Stimulated activated CD4-positive, alpha-beta T cell treated with anti-CD3 and anti-CD28 coated beads, Interleukin-12 subunit alpha, Interleukin-12 subunit beta, amount 100 ng/mL, for 24 hours (primary cell): ENCODE measurements at regions not wholly inside any gene's neighbourhood (a gene's known extent, or its start where the extent isn't known, plus 50 kb on each side); places are given as distances from the start of the nearest gene placed in this dataset.
"Not testable (repeated sequence)": the region's sequence is repeated elsewhere in the genome, so short reads cannot be mapped to it uniquely, and the experiment has no call there.

Experiments used
- DNase-seq, 2 experiments: peaks; one replicate each; pipeline ENCODE4 v3.0.0-alpha.2; 2020; ENCODE audit warnings: low read depth in 2 of 2

GRCh38 chr5:67771221-67771620 lies 444.3 kb upstream of the PIK3R1 start:
- no peak for DNase-seq

- DNase-seq: no peak
Measured at GRCh38 chr5:67770431-67771025, 445.0 kb upstream of the PIK3R1 start.

- DNase-seq: no peak
Measured at GRCh38 chr5:67765697-67766096, 449.9 kb upstream of the PIK3R1 start.

GRCh38 chr5:67757771-67758170 lies 457.8 kb upstream of the PIK3R1 start:
- not testable (repeated sequence) for DNase-seq

- DNase-seq: no peak
Measured at GRCh38 chr5:67752357-67752708, 463.2 kb upstream of the PIK3R1 start.

GRCh38 chr5:67748165-67748690 lies 467.3 kb upstream of the PIK3R1 start:
- DNase-seq: no peak

- DNase-seq: no peak
Measured at GRCh38 chr5:67747096-67747495, 468.5 kb upstream of the PIK3R1 start.

DNA sequence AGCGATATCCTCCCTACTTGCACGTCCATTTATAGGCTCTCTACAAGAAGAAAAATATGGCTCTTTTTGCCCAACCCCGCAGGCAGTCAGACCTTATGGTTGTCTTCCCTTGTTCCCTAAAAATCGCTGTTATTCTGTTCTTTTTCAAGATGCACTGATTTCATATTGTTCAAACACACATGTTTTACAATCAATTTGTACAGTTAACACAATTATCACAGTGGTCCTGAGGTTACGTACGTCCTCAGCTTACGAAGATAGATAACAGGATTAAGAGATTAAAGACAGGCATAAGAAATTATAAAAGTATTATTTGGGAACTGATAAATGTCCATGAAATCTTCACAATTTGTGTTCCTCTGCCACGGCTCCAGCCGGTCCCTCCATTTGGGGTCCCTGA lies 468.9 kb upstream of the PIK3R1 start:
- not testable (repeated sequence) for DNase-seq

GRCh38 chr5:67746103-67746502 lies 469.5 kb upstream of the PIK3R1 start:
- no peak for DNase-seq

DNA sequence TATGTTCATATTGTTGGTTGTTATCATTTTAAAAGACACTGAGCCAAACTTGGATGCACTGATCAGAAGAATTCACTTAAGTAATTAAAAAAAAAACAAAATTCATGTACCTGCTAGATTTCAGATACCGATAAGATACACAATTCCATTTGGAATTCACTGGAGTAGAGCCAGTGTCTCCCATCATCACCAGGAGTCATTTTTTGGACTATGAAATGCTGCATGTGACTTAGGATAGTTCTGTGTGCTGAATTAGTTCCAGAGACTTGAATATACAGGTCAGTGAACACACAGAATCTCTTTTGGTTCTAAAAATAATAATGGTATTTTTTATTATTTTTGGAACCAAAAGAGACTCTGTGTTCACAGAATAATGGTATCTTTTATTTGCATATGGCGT lies 482.6 kb upstream of the PIK3R1 start:
- no peak for DNase-seq

- DNase-seq: no peak
Measured at GRCh38 chr5:67732471-67732870, 483.1 kb upstream of the PIK3R1 start.

DNA sequence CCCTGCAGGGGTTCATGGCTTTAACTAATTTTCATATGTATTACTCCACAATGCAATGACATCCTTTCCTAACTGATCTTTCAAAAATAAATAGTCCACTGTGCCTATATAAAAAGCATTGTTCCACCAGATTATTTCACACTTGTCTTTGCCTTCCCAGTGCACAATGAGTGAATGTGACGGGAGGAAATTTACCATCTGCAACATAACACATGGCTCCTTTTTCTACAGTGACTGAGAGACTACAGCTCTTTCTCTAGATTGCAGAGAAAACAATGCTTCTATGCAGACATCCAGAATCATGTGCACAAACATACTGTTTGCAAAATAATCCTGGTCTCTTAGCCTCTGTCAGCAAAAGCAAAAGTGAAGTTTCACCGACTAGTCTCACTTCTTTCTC lies 483.7 kb upstream of the PIK3R1 start:
- no peak for DNase-seq

GRCh38 chr5:67730917-67731474 lies 484.6 kb upstream of the PIK3R1 start:
- DNase-seq: no peak

DNA sequence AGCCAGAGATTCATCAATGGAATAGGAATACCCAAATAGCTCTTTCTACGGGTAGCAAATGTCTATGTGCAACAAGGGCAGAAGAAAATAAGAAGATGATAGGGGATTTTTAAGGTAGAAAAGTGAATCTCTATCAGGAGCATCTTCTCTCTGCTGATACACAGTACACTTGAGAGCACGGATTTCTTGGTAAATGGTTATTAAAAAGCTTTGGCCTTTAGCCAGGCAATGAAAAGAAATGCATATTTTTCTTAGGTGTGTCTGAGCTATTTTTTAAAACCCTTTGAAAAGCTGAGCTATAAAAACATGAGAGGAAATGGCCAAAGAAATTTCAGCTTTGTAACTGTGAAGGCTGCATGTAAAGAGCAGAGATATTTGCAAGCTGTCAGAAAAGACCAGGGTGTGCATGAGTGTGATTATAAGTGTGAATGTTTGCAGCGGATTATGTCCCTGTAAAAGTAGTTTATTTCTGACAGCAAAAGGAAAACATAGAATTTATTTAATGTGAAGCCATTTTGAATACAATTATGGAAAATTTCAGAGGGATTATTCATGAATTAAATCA lies 487.1 kb upstream of the PIK3R1 start:
- no peak for DNase-seq

GRCh38 chr5:67725604-67726003 lies 490.0 kb upstream of the PIK3R1 start:
- no peak for DNase-seq

GRCh38 chr5:67724412-67725135 lies 491.0 kb upstream of the PIK3R1 start:
- no peak for DNase-seq

DNA sequence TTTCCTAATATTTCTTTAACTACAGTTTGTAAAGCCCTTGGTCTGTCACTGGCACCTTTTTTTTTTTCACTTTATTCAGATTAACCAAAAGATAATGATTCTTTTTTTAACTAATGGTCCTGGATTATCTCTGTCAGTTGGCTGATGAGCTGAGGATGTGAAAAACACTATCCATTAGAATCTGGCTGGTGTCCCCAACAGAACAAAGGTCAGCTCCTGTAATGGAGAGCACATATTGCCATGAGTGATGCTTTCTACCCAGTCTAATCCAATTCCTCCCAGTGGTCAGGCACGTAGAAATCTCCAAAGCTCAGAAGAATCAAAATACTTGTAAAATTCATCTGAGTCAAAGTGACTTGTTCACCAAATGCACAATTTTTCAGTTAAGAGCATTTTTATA lies 491.7 kb upstream of the PIK3R1 start:
- no peak for DNase-seq

DNA sequence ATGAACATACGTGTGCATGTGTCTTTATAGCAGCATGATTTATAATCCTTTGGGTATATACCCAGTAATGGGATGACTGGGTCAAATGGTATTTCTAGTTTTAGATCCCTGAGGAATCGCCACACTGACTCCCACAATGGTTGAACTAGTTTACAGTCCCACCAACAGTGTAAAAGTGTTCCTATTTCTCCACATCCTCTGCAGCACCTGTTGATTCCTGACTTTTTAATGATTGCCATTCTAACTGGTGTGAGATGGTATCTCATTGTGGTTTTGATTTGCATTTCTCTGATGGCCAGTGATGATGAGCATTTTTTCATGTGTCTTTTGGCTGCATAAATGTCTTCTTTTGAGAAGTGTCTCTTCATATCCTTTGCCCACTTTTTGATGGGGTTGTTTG lies 493.0 kb upstream of the PIK3R1 start:
- not testable (repeated sequence) for DNase-seq

DNA sequence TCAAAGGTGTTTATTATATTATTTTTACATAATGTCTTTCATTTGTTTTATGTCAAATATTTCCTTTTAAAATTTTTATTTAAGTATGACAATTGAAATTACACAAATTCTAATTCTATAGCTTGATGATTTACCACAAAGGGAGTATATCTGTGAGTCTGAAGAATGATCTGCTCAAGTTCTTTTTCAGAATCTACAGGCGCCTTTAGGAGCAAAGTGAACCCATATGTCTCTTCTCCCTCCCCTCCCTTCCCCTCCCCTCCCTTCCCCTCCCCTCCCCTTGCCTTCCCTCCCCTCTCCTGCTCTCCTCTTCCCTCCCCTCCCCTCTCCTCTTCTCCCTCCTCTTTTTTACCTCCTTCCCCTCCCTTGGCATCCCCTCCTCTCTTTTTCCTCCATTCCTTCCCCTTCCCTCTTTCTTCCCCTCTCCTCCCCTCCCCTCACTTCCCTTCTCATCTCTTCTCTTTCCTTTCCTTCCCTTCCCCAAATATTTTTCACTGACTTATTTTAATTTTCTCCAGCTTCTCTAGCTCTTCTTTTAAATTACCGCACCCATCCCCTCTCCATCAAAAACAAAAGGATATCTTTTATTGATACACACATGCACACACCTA lies 495.3 kb upstream of the PIK3R1 start:
- no peak for DNase-seq

DNA sequence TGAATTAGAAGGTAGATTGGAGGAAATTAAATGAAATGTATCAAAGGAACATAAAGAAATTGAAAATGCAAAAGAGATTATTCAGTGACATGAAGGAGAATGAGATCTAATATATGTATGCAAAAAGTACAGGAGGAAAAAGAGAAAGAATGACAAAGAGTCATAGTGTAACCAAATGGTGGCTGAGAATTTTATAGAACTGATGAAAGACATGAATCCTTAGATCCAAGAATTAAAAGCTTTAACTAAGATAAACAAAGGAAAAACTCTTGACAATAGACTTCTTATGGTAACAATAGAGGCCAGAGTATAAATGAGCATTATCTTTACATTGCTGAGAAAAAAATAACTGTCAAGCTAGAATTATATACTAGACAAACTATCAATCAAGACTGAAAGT lies 505.4 kb upstream of the CD180 start:
- DNase-seq: no peak

GRCh38 chr5:67699560-67699959 lies 503.0 kb upstream of the CD180 start:
- no peak for DNase-seq

- DNase-seq: no peak
Measured at GRCh38 chr5:67696446-67696845, 499.8 kb upstream of the CD180 start.

DNA sequence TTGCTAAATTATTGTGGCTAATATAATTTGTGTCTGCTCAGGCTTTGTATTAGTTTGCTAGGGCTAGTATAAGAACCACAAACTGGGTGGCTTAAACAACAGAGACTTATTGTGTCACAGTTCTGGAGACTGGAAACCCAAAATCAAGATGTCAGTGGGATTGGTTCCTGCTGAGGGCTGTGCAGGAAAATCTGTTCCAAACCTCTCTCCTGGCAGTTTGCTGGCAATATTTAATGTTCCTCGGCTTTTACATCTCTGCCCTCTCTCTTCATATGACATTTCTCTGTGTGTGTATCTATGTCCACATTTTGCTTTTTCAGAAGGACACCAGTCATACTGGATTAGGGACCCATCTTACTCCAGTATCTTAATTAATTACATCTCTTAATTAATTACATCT lies 498.8 kb upstream of the CD180 start:
- no peak for DNase-seq
